Liver (tissue), 8 donors: ENCODE measurements at regions not wholly inside any gene's neighbourhood (a gene's known extent, or its start where the extent isn't known, plus 50 kb on each side); places are given as distances from the start of the nearest gene placed in this dataset.
A peak's percentile ranks its signal among the peaks of the same experiment; 100 is the strongest.

Experiments
- DNase-seq: peaks from one replicate; pipeline ENCODE4 v3.0.0-alpha.2; 2017; ENCODE audit warnings: low spot score
- H3K27ac ChIP-seq, 2 donors: one replicate each; pipeline ENCODE4 v1.7.0; 2013; ENCODE audit warnings: inconsistent platforms in 2 of 2, low read length in 2 of 2, control low read depth in 1 of 2, low read depth in 1 of 2, mild to moderate bottlenecking in 1 of 2
- H3K27me3 ChIP-seq, 4 donors: one replicate each; pipeline versions ENCODE4 v1.6.1 to v1.7.0; 2013; ENCODE audit warnings: low read length in 3 of 4, inconsistent platforms in 1 of 4, mild to moderate bottlenecking in 1 of 4, moderate library complexity in 1 of 4; ENCODE audit not compliant: control insufficient read depth in 4 of 4, insufficient read depth in 4 of 4
- H3K36me3 ChIP-seq, 4 donors: one replicate each; pipeline versions ENCODE4 v1.6.1 to v1.7.0; 2013; ENCODE audit warnings: low read length in 3 of 4, mild to moderate bottlenecking in 3 of 4, low read depth in 1 of 4, moderate library complexity in 1 of 4; ENCODE audit not compliant: control insufficient read depth in 4 of 4, insufficient read depth in 3 of 4
- H3K4me1 ChIP-seq, 4 donors: one replicate each; pipeline versions ENCODE4 v1.6.1 to v1.7.0; 2013; ENCODE audit warnings: low read length in 3 of 4, mild to moderate bottlenecking in 3 of 4, moderate library complexity in 1 of 4; ENCODE audit not compliant: control insufficient read depth in 4 of 4, insufficient read depth in 4 of 4
- H3K4me3 ChIP-seq, 3 donors: one replicate each; pipeline versions ENCODE4 v1.6.1 to v1.7.0; 2013; ENCODE audit warnings: low read length in 3 of 3, control low read depth in 1 of 3, low read depth in 1 of 3, mild to moderate bottlenecking in 1 of 3
- H3K9ac ChIP-seq, 2 donors: one replicate each; pipeline ENCODE4 v1.7.0; 2013; ENCODE audit warnings: low read length in 2 of 2, mild to moderate bottlenecking in 2 of 2, moderate library complexity in 2 of 2, control low read depth in 1 of 2, low read depth in 1 of 2
- H3K9me3 ChIP-seq, 4 donors: one replicate each; pipeline versions ENCODE4 v1.6.1 to v1.7.0; 2013; ENCODE audit warnings: low read length in 3 of 4; ENCODE audit not compliant: control insufficient read depth in 4 of 4
- EGR1 ChIP-seq, 2 donors: IDR thresholded peaks; 2 replicates each; pipeline ENCODE4 v1.6.1; 2016 to 2018; ENCODE audit warnings: antibody characterized with exemption in 2 of 2, low read depth in 2 of 2
- FOXA1 ChIP-seq: IDR thresholded peaks from 2 replicates; pipeline ENCODE4 v1.6.1; 2016; ENCODE audit warnings: antibody characterized with exemption
- FOXA2 ChIP-seq: IDR thresholded peaks from 2 replicates; pipeline ENCODE4 v1.6.1; 2016; ENCODE audit warnings: antibody characterized with exemption
- GABPA ChIP-seq, 2 donors: IDR thresholded peaks in 1 of 2; conservative IDR thresholded peaks in 1 of 2; 2 replicates each; pipeline ENCODE4 v1.6.1; 2016; ENCODE audit warnings: antibody characterized with exemption in 2 of 2, mild to moderate bottlenecking in 1 of 2, moderate library complexity in 1 of 2
- HNF4A ChIP-seq, 2 donors: conservative IDR thresholded peaks; 2 replicates each; pipeline ENCODE4 v1.6.1; 2016; ENCODE audit warnings: antibody characterized with exemption in 2 of 2, mild to moderate bottlenecking in 2 of 2
- HNF4G ChIP-seq: IDR thresholded peaks from 2 replicates; pipeline ENCODE4 v1.6.1; 2016; ENCODE audit warnings: antibody characterized with exemption
- JUND ChIP-seq, 2 donors: IDR thresholded peaks; 2 replicates each; pipeline ENCODE4 v1.6.1; 2016; ENCODE audit warnings: antibody characterized with exemption in 2 of 2
- NR2F2 ChIP-seq: IDR thresholded peaks from 2 replicates; pipeline ENCODE4 v1.6.1; 2016; ENCODE audit warnings: antibody characterized with exemption
- RAD21 ChIP-seq, 2 donors: IDR thresholded peaks; 2 replicates each; pipeline ENCODE4 v1.6.1; 2016; ENCODE audit warnings: antibody characterized with exemption in 2 of 2, mild to moderate bottlenecking in 2 of 2
- RXRA ChIP-seq, 2 donors: IDR thresholded peaks; 2 replicates each; pipeline ENCODE4 v1.6.1; 2017 to 2018; ENCODE audit warnings: antibody characterized with exemption in 2 of 2, mild to moderate bottlenecking in 1 of 2
- SP1 ChIP-seq: IDR thresholded peaks from 2 replicates; pipeline ENCODE4 v1.6.1; 2018; ENCODE audit warnings: antibody characterized with exemption, mild to moderate bottlenecking
- TAF1 ChIP-seq: conservative IDR thresholded peaks from 2 replicates; pipeline ENCODE4 v1.6.1; 2016; ENCODE audit warnings: antibody characterized with exemption, mild to moderate bottlenecking
- YY1 ChIP-seq: IDR thresholded peaks from 2 replicates; pipeline ENCODE4 v1.6.1; 2016; ENCODE audit warnings: antibody characterized with exemption, mild to moderate bottlenecking
- WGBS: extraction: QIAGEN DNeasy Blood & Tissue Kit; methylation state at CpG from one replicate; pipeline ENCODE4 v1.1.7; 2013; 5-methylcytosine and 5-hydroxymethylcytosine counted together
- TF ChIP-seq, protein P1 (sequence below): IDR thresholded peaks from 2 replicates; pipeline ENCODE4 v1.6.1; 2016; ENCODE audit warnings: antibody characterized with exemption
- TF ChIP-seq, protein P2 (sequence below): IDR thresholded peaks from 2 replicates; pipeline ENCODE4 v1.6.1; 2016; ENCODE audit warnings: antibody characterized with exemption
- TF ChIP-seq, protein P3 (sequence below): fragments of 150-350 bp; IDR thresholded peaks from 2 replicates; pipeline ENCODE4 v1.5.1; 2017; ENCODE audit warnings: improper control_type of control experiment, low read depth, low read length; ENCODE audit not compliant: missing input control
- TF ChIP-seq, protein P4 (sequence below): IDR thresholded peaks from 2 replicates; pipeline ENCODE4 v1.6.1; 2016; ENCODE audit warnings: antibody characterized with exemption
- TF ChIP-seq, protein P5 (sequence below): IDR thresholded peaks from 2 replicates; pipeline ENCODE4 v1.6.1; 2016; ENCODE audit warnings: antibody characterized with exemption, mild to moderate bottlenecking
- donor health status: healthy.
- donor health status: healthy.
- donor health status: healthy.
- donor health status: healthy.
- donor health status: healthy.

DNA sequence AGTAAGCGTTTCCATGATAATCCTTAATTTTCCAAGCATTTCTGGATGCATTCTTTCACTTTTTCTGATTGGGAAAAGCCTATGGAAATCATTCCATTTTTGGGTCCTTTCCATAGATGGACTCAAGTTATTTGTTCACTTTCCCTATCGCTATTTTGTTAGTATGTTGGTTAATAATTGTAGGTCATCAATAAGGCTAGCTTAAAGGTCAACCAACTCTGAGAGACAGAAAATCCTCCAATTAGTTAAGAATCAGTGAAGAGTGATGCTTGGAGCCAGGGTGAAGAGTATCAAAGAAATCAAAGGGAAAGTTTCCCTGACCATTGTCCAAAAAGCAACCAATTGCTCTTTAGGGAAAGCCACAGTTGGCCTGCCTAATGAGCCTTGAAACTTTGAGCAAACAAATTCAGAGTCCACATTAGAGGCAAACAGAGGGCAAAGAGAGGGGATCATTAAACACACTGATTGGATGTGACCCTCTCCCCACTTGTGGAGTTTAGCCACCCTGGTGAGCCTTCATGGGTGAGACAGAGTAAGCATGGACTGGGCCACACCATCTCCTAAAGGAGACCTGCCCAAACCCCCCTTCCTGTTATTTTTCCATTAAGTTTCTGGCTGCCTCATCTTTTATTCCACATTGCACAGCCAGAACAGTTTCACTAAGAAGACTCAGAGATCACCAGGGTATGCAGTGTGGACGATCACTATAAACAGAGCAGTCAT lies 133.4 kb upstream of the DYNLRB2 start:
- no peaks in the 10 kb centered on the region for H3K9me3 ChIP-seq
- WGBS = 24% methylated on average over 3 of the region's 3 CpGs
- no peak overlapping the region for H3K9ac ChIP-seq
- H3K4me1 ChIP-seq = peaks cover 1 to 31% (median 17%) of the 10 kb centered on the region in 4 donors
- TF ChIP-seq, protein P1, sequence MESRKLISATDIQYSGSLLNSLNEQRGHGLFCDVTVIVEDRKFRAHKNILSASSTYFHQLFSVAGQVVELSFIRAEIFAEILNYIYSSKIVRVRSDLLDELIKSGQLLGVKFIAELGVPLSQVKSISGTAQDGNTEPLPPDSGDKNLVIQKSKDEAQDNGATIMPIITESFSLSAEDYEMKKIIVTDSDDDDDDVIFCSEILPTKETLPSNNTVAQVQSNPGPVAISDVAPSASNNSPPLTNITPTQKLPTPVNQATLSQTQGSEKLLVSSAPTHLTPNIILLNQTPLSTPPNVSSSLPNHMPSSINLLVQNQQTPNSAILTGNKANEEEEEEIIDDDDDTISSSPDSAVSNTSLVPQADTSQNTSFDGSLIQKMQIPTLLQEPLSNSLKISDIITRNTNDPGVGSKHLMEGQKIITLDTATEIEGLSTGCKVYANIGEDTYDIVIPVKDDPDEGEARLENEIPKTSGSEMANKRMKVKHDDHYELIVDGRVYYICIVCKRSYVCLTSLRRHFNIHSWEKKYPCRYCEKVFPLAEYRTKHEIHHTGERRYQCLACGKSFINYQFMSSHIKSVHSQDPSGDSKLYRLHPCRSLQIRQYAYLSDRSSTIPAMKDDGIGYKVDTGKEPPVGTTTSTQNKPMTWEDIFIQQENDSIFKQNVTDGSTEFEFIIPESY = peak; percentile 81
- peak; percentile 85 for TF ChIP-seq YY1
- TF ChIP-seq JUND (IDR thresholded peaks at IDR 0.05) = peak; percentile 91 to 93
- TF ChIP-seq HNF4G = peak; percentile 86
- TF ChIP-seq, protein P2, sequence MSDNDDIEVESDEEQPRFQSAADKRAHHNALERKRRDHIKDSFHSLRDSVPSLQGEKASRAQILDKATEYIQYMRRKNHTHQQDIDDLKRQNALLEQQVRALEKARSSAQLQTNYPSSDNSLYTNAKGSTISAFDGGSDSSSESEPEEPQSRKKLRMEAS = peak; percentile 78
- TF ChIP-seq RXRA (IDR thresholded peaks at IDR 0.05) = peak; percentile 98
- peak; percentile 46 to 58 for TF ChIP-seq RAD21 (IDR thresholded peaks at IDR 0.05)
- TF ChIP-seq GABPA (IDR thresholded peaks at IDR 0.05 in 1 of 2, conservative IDR thresholded peaks at IDR 0.05 in 1 of 2) = no peak
- TF ChIP-seq, protein P3, sequence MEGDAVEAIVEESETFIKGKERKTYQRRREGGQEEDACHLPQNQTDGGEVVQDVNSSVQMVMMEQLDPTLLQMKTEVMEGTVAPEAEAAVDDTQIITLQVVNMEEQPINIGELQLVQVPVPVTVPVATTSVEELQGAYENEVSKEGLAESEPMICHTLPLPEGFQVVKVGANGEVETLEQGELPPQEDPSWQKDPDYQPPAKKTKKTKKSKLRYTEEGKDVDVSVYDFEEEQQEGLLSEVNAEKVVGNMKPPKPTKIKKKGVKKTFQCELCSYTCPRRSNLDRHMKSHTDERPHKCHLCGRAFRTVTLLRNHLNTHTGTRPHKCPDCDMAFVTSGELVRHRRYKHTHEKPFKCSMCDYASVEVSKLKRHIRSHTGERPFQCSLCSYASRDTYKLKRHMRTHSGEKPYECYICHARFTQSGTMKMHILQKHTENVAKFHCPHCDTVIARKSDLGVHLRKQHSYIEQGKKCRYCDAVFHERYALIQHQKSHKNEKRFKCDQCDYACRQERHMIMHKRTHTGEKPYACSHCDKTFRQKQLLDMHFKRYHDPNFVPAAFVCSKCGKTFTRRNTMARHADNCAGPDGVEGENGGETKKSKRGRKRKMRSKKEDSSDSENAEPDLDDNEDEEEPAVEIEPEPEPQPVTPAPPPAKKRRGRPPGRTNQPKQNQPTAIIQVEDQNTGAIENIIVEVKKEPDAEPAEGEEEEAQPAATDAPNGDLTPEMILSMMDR = no peak
- peak in 1 of 2 donors; percentile 72 for TF ChIP-seq EGR1 (IDR thresholded peaks at IDR 0.05; ENCODE audit: low read depth in 2 of 2)
- peak; percentile 71 for TF ChIP-seq NR2F2
- TF ChIP-seq FOXA1 = peak; percentile 45
- peak; percentile 97 to 98 for TF ChIP-seq HNF4A (conservative IDR thresholded peaks at IDR 0.05)
- TF ChIP-seq SP1 = peak; percentile 98
- TF ChIP-seq FOXA2 = peak; percentile 71
- TF ChIP-seq, protein P4, sequence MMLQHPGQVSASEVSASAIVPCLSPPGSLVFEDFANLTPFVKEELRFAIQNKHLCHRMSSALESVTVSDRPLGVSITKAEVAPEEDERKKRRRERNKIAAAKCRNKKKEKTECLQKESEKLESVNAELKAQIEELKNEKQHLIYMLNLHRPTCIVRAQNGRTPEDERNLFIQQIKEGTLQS = peak; percentile 73
- TF ChIP-seq, protein P5, sequence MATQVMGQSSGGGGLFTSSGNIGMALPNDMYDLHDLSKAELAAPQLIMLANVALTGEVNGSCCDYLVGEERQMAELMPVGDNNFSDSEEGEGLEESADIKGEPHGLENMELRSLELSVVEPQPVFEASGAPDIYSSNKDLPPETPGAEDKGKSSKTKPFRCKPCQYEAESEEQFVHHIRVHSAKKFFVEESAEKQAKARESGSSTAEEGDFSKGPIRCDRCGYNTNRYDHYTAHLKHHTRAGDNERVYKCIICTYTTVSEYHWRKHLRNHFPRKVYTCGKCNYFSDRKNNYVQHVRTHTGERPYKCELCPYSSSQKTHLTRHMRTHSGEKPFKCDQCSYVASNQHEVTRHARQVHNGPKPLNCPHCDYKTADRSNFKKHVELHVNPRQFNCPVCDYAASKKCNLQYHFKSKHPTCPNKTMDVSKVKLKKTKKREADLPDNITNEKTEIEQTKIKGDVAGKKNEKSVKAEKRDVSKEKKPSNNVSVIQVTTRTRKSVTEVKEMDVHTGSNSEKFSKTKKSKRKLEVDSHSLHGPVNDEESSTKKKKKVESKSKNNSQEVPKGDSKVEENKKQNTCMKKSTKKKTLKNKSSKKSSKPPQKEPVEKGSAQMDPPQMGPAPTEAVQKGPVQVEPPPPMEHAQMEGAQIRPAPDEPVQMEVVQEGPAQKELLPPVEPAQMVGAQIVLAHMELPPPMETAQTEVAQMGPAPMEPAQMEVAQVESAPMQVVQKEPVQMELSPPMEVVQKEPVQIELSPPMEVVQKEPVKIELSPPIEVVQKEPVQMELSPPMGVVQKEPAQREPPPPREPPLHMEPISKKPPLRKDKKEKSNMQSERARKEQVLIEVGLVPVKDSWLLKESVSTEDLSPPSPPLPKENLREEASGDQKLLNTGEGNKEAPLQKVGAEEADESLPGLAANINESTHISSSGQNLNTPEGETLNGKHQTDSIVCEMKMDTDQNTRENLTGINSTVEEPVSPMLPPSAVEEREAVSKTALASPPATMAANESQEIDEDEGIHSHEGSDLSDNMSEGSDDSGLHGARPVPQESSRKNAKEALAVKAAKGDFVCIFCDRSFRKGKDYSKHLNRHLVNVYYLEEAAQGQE = no peak
- no peak for TF ChIP-seq TAF1
- peak overlapping the region in 1 of 2 donors; percentile 67 for H3K27ac ChIP-seq
- no peaks in the 10 kb centered on the region for H3K36me3 ChIP-seq
- peak overlapping the region in 1 of 3 donors; percentile 23 for H3K4me3 ChIP-seq
- H3K27me3 ChIP-seq = no peaks in the 10 kb centered on the region
- no peak for DNase-seq
